Neural cell (in vitro differentiated cells): ENCODE measurements at regions not wholly inside any gene's neighbourhood (a gene's known extent, or its start where the extent isn't known, plus 50 kb on each side); places are given as distances from the start of the nearest gene placed in this dataset.

Experiments used
- H2AFZ ChIP-seq: fragments of 200-600, 300-800 bp; sonication (generic), shearing (Covaris generic); 2 replicates; pipeline ENCODE4 v1.6.0; 2014; ENCODE audit warnings: low read depth, mild to moderate bottlenecking, antibody characterized with exemption, low read length, moderate library complexity
- H3F3A ChIP-seq: fragments of 200-600 bp; shearing (Covaris generic); 2 replicates; pipeline ENCODE4 v1.6.1; 2016; ENCODE audit warnings: mild to moderate bottlenecking, moderate library complexity, mixed read lengths, antibody characterized with exemption, low read length; ENCODE audit not compliant: insufficient read depth, poor library complexity, severe bottlenecking
- H3K27ac ChIP-seq: fragments of 200-600, 300-800 bp; sonication (generic), shearing (Covaris generic); 2 replicates; pipeline ENCODE4 v1.5.1; 2014; ENCODE audit warnings: mild to moderate bottlenecking, low read length, moderate library complexity
- H3K27me3 ChIP-seq: fragments of 300-800, 200-600 bp; sonication (generic), shearing (Covaris generic); 2 replicates; pipeline ENCODE4 v1.6.0; 2014; ENCODE audit warnings: mild to moderate bottlenecking, low read depth, low read length, moderate library complexity; ENCODE audit not compliant: insufficient read depth
- H3K36me3 ChIP-seq: fragments of 300-800, 200-600 bp; sonication (generic), shearing (Covaris generic); 2 replicates; pipeline ENCODE4 v1.5.1; 2014; ENCODE audit warnings: mild to moderate bottlenecking, antibody characterized with exemption, low read length, moderate library complexity; ENCODE audit not compliant: insufficient read depth
- H3K4me2 ChIP-seq: fragments of 300-800, 200-600 bp; sonication (generic), shearing (Covaris generic); 2 replicates; pipeline ENCODE4 v1.6.0; 2014; ENCODE audit warnings: mild to moderate bottlenecking, low read length
- H3K4me3 ChIP-seq: fragments of 300-800, 200-600 bp; sonication (generic), shearing (Covaris generic); 2 replicates; pipeline ENCODE4 v1.5.1; 2014; ENCODE audit warnings: mild to moderate bottlenecking, low read length, moderate library complexity
- H3K79me2 ChIP-seq: fragments of 200-600 bp; shearing (Covaris generic); replicated peaks from 2 replicates; pipeline ENCODE4 v1.6.0; 2014; ENCODE audit warnings: mild to moderate bottlenecking, low read length, moderate library complexity; ENCODE audit not compliant: insufficient read depth
- H3K9ac ChIP-seq: fragments of 300-800, 200-600 bp; sonication (generic), shearing (Covaris generic); 2 replicates; pipeline ENCODE4 v1.6.1; 2016; ENCODE audit warnings: mild to moderate bottlenecking, low read length, mixed read lengths
- H3K9me2 ChIP-seq: fragments of 200-600 bp; shearing (Covaris generic); 2 replicates; pipeline ENCODE4 v1.6.1; 2016; ENCODE audit warnings: mild to moderate bottlenecking, low read length, mixed read lengths; ENCODE audit not compliant: insufficient read depth
- H3K9me3 ChIP-seq: fragments of 200-600, 300-800 bp; sonication (generic), shearing (Covaris generic); 2 replicates; pipeline ENCODE4 v1.6.1; 2016; ENCODE audit warnings: mild to moderate bottlenecking, mixed run types, low read length, moderate library complexity, mixed read lengths
- H4K20me1 ChIP-seq: fragments of 200-600 bp; shearing (Covaris generic); 2 replicates; pipeline ENCODE4 v1.6.1; 2016; ENCODE audit warnings: mild to moderate bottlenecking, mixed run types; ENCODE audit not compliant: insufficient read depth
- CTCF ChIP-seq: fragments of 450-650 bp; IDR thresholded peaks from 2 replicates; pipeline ENCODE4 v1.5.1; 2014; ENCODE audit warnings: antibody characterized with exemption, mild to moderate bottlenecking, moderate library complexity; ENCODE audit not compliant: poor library complexity, severe bottlenecking
- EP300 ChIP-seq: fragments of 450-650 bp; conservative IDR thresholded peaks from 2 replicates; pipeline ENCODE4 v1.6.1; 2014; ENCODE audit warnings: antibody characterized with exemption, mild to moderate bottlenecking, moderate library complexity; ENCODE audit not compliant: poor library complexity, severe bottlenecking
- EZH2 ChIP-seq: fragments of 200-600, 300-800 bp; shearing (Covaris generic), sonication (generic); IDR thresholded peaks from 2 replicates; pipeline ENCODE4 v1.6.1; 2014; ENCODE audit warnings: antibody characterized with exemption, low read length, borderline replicate concordance, mild to moderate bottlenecking; ENCODE audit not compliant: insufficient read depth, poor library complexity, severe bottlenecking
- MXI1 ChIP-seq: fragments of 450-650 bp; conservative IDR thresholded peaks from 2 replicates; pipeline ENCODE4 v1.6.1; 2014; ENCODE audit warnings: antibody characterized with exemption, mild to moderate bottlenecking; ENCODE audit not compliant: poor library complexity, severe bottlenecking
- POLR2AphosphoS5 ChIP-seq: IDR thresholded peaks from 2 replicates; pipeline ENCODE4 v1.6.1; 2012
- RAD21 ChIP-seq: fragments of 450-650 bp; conservative IDR thresholded peaks from 2 replicates; pipeline ENCODE4 v1.6.1; 2014; ENCODE audit warnings: antibody characterized with exemption, mild to moderate bottlenecking, moderate library complexity
- REST ChIP-seq: IDR thresholded peaks from 2 replicates; pipeline ENCODE4 v1.6.1; 2012; ENCODE audit warnings: borderline replicate concordance
- SMC3 ChIP-seq: fragments of 450-650 bp; conservative IDR thresholded peaks from 2 replicates; pipeline ENCODE4 v1.6.1; 2014; ENCODE audit warnings: antibody characterized with exemption, mild to moderate bottlenecking, moderate library complexity; ENCODE audit not compliant: poor library complexity
- TAF1 ChIP-seq: IDR thresholded peaks from 2 replicates; pipeline ENCODE4 v1.6.1; 2012; ENCODE audit warnings: low read depth

GRCh38 chr7:46551603-46552002 is 630.5 kb upstream of the IGFBP3 start:
- H3K27me3 ChIP-seq = no peaks in the 10 kb centered on the region
- H3K79me2 ChIP-seq = no peaks in the 10 kb centered on the region
- H3F3A ChIP-seq = no peaks in the 10 kb centered on the region
- H3K9me3 ChIP-seq = no peaks in the 10 kb centered on the region
- H3K27ac ChIP-seq = no peak overlapping the region
- H3K36me3 ChIP-seq = no peaks in the 10 kb centered on the region
- H4K20me1 ChIP-seq = no peaks in the 10 kb centered on the region
- no peak overlapping the region for H3K9ac ChIP-seq
- H3K4me2 ChIP-seq = no peak overlapping the region
- H2AFZ ChIP-seq = no peak overlapping the region
- H3K4me3 ChIP-seq = no peak overlapping the region
- TF ChIP-seq REST = no peak
- no peak for TF ChIP-seq EP300
- no peak for TF ChIP-seq TAF1
- no peak for TF ChIP-seq POLR2AphosphoS5
- TF ChIP-seq MXI1 = no peak
- no peaks in the 10 kb centered on the region for H3K9me2 ChIP-seq

GRCh38 chr7:46550864-46551263 is 629.8 kb upstream of the IGFBP3 start:
- Histone ChIP-seq H4K20me1 (no peaks in the 10 kb centered on the region), H3F3A (no peaks in the 10 kb centered on the region), H2AFZ (no peak overlapping the region), H3K9ac (peak overlapping the region; percentile 11), H3K36me3 (no peaks in the 10 kb centered on the region), H3K27me3 (no peaks in the 10 kb centered on the region), H3K9me2 (no peaks in the 10 kb centered on the region), H3K79me2 (no peaks in the 10 kb centered on the region), H3K27ac (peak overlapping the region; percentile 55), H3K4me3 (peak overlapping the region; percentile 26), H3K4me2 (peak overlapping the region; percentile 16), H3K9me3 (no peaks in the 10 kb centered on the region)
- TF ChIP-seq TAF1 (no peak), MXI1 (no peak), CTCF (no peak), SMC3 (no peak), POLR2AphosphoS5 (peak; percentile 51), REST (peak; percentile 27), EP300 (peak; percentile 59), EZH2 (no peak), RAD21 (peak; percentile 17)
